Islet precursor cell (in vitro differentiated cells): ENCODE measurements at regions not wholly inside any gene's neighbourhood (a gene's known extent, or its start where the extent isn't known, plus 50 kb on each side); places are given as distances from the start of the nearest gene placed in this dataset.
"Not testable (repeated sequence)": the region's sequence is repeated elsewhere in the genome, so short reads cannot be mapped to it uniquely, and the experiment has no call there.

Experiments
- DNase-seq: peaks from one replicate; pipeline ENCODE4 v3.0.0-alpha.2; 2018

DNA sequence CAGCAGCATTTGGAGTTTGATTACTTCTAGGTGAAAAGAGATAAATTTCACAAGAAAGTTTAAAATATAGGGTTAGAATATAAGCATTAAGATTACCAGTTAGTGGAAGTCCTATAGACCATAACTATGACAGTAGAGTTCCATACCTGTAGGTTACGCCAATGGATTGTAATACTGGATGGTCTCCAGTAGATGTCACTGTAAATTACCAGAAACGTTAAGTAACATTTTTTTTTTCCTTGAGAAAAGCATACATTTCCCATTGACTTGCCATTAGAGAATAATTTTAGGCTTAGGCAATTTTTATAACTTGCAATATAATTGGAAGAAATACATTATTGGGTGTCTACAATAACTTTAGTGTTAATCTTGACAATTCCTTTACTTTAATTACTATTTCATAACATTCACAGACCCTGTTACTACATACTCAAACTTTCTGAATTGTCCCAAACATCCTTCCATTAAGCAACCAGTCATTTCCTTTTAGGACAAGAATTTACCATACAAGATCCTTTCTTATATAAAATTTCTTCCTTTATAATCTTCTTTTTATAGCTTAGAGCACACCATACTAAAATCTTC is 304.1 kb upstream of the TECRL start:
- no peak for DNase-seq

DNA sequence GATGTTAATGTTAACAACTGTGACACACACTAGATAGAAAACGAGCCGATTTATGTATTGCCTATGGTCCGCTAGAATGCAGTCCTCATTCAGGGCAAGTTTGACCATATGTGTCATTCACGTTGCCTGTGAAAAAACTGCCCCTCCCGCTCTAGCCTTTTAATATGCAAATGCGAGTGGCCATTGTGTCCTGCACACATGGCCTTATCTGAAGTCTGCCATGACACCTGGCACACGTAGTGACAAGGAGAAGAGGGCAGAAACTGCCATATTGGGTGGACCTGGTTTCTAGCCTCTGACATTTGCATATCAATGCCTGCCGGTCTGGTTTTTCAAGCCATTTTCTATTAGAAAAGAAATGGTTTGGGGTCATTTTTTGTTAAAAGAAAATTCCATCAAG is 303.3 kb upstream of the TECRL start:
- DNase-seq: no peak

DNA sequence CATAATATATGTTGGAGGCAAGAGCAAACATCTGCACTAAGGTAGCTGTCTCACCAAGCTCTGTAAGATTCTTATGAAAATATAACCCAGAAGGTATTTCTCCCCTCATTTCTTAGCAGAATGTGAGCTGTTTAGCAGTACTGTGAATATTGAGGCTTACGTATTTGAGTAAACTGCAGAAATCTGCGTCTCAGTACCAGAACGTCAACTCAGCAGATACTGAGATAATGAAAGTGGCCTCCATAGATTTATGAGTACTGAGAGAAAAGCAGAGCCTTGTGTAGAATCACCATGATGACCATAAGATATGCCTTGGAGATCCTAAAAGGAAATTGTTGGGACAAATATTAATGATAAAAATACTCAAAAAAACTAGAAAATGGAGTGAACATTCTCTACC is 296.7 kb upstream of the TECRL start:
- DNase-seq: no peak

DNA sequence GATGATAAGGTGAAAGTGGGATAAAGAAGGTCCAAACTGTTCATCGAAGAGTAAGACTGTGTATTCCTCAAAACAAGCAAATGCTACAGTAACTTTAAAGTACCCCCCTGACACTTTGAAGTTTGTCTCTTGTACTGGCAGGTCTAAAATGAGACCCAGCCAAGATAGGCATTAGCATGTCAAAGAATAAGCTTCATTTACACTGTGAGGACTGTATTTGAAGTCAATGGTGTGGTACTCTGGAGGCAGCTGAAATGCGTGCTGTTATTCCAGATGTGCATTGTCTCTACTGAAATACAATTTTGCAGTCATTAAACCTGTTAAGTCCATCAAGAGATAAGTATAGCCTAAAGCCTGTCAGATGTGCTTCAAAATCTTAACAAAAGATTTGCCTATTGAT is 288.9 kb upstream of the TECRL start:
- DNase-seq: no peak

DNA sequence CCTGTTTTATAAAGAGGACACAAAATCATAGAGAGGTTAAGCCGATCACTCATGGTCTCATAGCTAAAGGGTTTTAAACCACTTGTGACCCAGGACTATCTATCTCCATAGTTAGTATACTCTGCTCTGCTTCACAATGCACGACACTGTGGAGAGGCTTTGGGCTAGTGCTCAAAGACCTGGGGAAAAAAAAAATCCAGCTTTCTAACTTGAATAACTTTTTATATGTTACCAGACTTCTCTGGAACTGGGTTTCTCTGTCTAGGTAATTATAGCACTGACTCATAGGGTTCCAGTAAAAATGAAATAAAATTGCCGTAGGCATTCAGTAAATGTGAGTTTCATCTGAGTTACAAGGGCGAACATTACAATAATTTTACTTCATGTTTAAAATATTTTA is 273.7 kb upstream of the TECRL start:
- no peak for DNase-seq

DNA sequence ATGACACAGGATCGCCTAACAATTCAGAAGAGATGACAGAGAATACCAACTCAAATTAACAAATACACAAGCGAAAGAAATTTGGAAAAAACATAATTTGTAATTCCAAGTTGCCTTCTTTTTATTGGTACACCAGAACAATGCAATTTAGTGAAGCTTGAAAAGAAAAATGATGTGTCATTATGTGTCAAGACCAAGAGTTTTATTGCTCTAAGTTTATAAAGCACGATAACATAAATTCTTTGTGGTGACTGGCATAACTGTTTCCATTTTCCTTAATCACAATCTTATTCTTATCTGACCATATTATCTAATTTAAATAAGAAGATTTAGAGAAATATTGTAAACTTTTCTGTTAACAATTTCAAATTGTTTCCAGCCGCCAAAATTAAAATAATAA is 273.2 kb upstream of the TECRL start:
- no peak for DNase-seq

DNA sequence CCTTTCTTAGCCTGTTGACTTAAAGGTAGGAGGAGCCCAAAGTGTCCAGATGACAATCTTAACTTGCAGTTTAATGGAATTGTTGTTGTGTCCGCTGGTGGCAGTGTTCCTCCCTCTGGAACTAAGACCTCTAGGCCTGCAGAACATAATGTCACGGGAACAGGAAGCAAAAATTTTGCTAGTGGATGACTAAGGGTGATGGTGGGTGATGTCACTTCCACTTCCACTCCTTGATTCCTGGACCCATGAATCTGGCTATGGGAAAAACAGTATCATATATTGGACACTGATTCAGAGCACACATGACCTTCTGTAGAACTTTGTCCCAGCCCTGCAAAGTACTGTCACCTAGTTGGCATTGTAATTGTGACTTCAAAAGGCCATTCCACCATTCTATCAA is 263.9 kb upstream of the TECRL start:
- DNase-seq: not testable (repeated sequence)

DNA sequence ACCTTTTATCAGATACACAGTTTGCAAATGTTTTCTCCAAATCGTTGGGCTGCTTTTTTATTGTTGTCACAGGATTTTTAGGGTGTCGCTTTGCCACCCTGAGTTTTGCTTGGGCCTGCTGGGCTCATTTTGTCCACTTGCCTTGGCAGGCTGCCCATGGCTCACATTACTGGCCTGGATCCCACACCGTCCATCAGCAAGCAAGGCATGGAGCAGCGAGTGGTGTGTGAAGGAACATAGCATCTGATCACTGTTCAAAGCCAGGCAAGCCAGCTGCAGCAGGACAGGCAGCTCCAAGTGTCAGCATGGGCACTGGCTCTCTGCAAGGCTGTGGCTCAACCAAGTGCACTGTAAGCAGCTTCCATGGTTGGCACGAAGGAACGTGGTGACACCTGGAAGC is 261.4 kb upstream of the TECRL start:
- no peak for DNase-seq

DNA sequence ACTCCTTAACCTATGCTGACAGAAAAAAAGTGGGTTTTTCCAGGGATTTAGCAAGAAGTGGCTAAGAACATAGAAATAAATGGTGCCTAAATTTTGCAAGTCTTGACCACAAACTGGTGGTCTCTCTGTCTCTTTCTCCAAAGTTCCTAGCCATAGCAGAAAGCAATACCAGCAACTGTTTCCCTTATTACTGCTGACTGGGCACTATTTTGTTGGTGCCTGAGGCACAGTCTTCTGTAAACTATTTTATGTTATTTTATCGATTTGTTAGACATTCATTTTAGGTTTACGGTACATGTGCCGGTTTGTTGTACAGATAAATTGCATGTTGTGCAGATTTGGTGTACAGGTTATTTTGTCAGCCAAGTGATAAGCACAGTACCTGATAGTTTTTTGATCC is 234.6 kb upstream of the TECRL start:
- DNase-seq: no peak

DNA sequence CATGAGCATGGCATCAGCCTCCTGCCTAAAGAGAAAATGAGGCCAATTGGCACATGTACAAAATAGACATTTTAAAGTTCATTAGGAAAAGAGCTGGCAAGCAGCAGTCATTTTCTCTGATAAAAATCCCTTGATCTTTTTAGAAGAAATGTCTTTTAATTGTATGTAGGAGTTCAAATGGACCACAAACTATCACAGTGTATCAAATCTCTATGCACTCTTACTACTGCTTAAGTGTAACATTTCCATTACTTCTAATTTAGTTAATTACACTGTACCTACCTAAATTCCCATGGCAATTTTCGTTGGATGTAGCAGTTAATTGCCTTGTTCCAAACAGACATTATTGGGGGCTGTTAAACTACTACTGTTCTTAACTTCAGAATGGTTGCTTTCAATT is 233.7 kb upstream of the TECRL start:
- no peak for DNase-seq

DNA sequence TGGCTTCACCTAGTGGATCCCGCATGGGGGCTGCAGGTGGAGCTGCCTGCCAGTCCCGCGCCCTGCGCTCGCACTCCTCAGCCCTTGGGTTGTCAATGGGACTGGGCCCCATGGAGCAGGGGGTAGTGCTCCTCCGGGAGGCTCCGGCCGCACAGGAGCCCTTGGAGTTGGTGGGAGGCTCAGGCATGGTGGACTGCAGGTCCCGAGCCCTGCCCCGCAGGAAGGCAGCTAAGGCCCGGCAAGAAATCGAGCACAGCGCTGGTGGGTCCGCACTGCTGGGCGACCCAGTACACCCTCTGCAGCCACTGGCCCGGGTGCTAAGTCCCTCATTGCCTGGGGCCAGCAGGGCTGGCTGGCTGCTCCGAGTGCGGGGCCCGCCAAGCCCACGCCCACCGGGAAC is 231.2 kb upstream of the TECRL start:
- not testable (repeated sequence) for DNase-seq

DNA sequence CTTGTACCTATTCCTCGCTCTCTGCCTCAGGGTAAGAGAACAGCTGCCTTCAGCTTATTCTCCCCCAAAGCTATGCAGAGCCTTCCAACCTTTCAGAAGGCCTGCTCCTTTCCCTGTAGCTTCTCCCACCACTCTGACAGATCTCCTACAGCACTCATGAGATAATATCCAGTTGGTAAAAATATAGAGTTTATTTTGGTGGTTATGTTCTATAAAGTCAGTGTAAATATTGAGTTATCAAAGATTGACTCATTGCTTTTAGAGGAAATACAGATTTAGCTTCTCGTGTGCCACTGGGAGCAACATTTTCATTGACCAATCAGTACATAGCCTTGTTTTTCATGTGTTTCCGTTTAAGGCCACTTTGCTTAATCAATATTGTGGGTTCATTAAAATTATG is 216.2 kb upstream of the TECRL start:
- DNase-seq: no peak

DNA sequence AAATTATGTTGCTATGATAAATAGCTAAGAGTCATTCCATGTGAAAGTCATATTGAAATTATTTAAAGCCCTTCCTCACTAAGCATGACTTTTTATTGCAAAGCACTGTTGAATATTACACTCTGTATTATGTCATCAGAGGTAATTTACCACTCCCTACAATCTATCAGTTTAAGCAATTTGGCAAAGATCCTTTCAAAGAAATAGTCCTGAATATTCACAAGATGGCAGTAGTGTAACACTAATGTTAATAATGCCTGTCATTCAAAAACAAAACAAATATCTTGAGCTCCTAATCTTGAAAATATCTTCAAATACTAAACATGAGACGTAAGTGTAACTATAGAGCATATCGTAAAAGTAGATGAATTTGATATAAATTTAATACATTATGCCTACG is 208.6 kb upstream of the TECRL start:
- no peak for DNase-seq

DNA sequence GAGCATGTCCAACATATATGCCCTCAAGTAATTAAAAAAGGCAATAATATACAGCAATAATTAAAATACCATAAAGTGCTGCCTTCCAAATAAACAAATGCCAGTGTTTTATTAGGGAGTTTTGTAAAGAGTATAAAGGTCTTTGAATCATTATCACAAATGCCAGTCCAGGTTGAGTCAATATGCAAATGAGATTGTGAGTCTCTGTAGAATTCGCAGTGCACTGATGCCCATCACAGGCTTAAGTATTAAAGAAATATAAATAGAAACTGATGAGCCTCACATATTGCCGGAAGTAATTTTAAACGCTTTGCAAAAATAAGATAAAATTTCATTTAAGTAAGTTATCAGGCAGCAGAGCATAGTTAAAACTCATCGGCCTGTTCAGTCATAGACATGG is 205.0 kb upstream of the TECRL start:
- DNase-seq: no peak

DNA sequence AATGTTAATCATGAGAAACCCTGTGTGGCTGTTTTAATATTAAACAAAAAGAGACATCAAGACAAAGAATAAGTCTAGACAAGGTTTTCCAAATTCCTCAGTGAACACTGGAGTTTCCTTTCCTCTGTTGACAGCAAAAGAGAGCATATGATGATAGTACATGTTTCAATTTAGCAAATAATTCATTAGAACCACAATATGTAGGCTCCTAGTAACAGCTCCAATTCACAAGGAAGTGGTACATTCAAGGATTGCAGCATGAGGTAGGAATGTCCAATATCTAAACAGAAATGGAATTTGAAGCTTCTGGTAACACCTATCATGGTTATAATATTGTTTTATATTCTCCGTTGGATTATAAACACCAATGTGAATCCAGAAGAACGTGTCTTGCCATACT is 203.8 kb upstream of the TECRL start:
- DNase-seq: no peak

DNA sequence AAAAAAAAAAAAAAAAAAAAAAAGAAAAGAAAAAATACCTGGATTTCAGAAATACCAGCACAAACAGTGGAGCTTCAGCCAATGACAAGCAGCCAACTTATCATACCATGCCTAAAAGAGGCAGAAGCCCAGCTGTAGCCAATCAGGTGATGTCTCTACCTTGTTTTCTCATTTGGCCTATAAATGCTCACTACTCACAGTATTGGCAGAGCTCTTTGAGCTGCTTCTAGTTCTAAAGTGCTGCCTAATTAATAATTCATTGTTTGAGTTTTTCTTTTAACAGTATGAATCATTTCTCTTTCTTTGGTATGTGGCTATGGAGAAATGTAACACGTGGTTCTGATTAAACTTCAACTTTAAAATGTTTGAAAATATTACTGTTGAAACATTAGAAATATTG is 188.8 kb upstream of the TECRL start:
- no peak for DNase-seq

DNA sequence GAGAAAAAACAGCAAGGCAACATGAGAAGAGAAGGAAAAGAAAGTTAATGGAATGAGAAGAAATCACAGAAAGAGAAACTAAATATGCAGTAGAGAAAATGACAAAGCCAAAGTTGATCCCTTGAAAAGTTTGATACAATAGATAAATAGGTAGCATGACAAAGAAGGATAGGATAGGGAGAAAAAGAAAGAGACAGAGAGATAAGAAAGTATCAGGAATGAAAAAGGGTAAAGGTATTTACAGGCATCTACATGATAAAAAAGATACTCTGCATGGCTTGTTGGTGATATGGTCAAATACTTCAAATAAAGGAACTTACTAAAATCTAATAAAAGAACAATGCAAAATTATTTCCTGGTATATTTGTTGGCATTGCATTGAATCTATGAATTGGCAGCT is 185.5 kb upstream of the TECRL start:
- DNase-seq: no peak

DNA sequence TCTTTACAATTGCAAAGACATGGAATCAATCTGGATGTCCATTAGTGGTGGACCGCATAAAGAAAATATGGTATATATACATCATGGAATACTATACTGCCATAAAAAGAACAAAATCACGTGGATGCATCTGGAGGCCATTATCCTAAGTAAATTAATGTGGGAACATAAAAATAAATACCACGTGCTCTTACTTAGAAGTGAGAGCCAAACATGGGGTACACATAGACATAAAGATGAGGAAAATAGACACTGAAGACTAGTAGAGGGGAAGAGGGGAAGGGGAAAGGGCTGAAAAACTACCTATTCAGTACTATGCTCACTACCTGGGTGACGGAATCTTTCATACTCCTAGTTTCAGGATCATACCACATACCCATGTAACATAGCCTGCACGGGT is 179.3 kb upstream of the TECRL start:
- no peak for DNase-seq

DNA sequence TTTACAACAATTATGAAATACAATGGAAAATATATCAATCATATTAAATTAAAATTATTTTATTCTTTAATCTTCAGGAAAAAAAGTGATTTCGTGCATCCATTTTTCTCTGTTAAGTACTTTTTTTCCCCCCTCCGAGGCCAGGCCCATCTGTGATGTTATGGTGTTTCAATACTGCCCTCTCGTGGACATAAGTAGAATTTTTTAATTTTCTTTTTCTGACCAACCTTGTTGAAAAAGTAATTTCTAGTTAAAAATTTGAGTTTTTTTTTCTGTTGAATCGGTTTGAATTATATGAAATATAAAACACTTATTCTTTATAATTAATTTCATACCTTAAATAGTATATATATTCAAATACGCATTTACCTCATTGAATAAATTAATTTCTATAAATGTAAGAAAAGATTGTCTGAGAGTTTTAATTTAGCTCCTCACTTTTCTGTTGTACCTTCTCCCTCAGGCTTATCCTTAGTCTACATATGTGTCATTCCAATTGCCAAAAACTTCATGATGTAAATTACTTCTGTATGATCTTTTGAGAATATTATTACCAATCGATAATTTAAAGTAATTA is 175.8 kb upstream of the TECRL start:
- no peak for DNase-seq

DNA sequence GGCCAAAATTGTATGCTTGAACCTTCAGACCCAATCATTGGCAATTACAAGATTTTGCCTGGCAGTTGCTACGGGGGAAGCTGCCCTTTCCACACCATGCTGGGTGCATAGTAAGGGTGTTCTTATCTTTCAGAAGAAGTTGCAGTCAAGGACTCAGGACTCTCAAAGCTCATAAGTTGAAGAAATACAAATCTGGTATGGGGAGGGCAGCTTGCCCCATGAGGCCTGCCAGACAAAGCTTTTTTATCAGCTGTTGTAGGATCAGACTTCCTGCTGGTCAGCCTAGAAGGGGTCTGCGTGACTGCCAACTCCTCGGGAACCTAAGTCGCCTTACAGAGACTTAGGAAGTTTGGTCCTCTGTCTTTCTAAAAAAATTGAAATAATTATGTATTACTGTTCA is 174.9 kb upstream of the TECRL start:
- DNase-seq: no peak

DNA sequence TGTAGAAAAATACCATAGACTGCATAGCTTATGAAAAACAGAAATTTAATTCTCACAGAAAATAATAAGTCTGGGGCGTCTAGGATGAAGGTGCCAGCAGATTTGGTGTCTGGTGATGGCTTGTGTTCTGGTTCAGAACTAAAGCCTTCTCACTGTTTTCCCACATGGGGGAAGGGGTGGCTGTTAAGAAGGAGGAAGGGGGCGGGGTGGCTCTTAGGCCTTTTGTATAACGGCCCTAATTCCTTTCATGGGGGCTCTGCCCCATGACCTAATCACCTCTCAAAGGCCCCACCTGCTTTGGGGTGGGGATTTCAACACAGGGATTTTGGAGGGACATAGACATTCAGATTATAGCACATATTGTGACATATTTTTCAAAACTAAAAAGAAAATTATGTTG is 173.2 kb upstream of the TECRL start:
- DNase-seq: peak; percentile 61

DNA sequence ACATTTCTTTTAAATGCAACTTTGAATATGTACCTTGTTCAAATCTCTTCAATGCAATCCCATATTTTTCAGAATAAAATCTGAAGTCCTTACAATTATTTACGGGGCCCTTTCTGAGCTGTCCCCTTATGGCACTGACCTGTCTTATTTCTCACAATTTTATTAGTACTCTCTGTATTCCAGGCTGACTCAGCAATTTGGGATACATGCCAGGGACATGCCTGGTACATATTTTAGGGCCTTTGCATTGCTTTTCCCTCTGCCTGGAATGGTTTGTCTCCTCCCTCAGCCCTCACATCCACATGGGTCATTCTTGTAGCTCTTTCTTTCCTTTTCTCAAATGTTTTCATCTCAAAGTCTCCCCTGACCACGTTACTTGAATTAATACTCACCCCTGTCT is 172.2 kb upstream of the TECRL start:
- no peak for DNase-seq

DNA sequence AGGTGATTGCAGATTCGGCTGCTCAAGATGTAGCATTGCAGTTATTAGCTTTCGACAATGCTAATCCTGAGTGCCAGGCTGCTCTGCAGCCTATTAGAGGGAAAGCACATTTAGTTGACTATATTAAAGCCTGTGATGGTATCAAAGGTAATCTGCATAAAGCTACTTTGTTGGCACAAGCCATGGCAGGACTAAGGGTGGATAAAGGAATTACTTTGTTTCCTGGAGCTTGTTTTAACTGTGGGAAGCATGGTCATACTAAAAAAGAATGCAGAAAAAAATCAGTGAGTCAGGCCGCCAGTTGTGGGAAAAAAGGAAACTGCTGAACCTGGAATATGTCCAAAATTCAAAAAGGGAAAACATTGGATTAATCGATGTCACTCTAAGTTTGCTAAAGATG is 154.9 kb upstream of the TECRL start:
- no peak for DNase-seq

DNA sequence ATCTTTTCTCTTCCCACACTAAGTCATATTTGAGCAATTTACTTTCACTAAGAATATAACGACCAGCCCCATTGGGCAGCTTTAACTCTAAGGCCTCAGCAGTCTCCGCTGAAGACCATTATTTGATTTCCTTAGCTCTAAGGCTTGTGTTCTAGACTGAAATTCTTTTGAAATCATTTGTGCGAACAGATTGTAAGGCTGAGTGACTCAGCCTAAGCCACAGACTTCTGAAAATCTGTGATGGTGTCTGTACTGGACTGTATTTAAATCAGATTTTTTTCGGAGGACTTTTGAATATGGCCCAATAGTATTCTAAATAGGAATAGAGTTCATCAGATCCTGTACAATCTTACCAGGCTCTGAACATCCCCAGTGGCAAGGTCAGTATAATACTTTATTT is 150.3 kb upstream of the TECRL start:
- no peak for DNase-seq

DNA sequence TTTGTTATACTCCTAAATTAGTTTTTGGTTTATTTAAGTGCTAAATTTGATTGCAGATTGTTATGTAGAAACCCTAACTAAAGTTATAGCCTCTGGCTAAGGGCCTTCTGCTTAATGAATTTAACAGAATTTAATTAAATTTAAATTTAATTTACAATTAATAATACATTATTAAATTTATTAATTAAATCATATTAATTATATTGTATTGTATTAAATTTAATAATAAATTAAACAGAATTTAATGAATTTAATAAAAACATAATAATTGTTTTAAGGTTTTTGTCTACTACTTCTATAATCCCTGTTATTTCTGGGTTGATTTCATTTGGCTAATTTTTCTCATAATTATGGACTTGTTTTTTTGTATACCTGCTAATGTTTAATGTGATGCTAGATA is 141.9 kb upstream of the TECRL start:
- no peak for DNase-seq

DNA sequence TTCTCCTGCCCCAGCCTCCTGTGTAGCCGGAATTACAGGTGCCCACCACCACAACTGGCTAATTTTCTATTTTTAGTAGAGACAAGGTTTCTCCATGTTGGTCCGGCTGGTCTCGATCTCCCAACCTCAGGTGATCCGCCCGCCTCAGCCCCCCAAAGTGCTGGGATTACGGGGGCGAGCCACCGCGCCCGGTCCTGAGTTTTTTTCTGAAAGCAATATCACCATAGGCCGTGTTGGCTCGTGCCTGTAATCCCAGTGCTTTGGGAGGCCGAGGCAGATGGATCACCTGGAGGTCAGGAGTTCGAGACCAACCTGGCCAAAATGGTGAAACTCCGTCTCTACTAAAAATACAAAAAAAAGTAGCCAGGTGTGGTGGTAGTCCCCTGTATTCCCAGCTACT is 136.3 kb upstream of the TECRL start:
- no peak for DNase-seq
